GM23338 (cell line): ENCODE measurements at regions not wholly inside any gene's neighbourhood (a gene's known extent, or its start where the extent isn't known, plus 50 kb on each side); places are given as distances from the start of the nearest gene placed in this dataset.

Source experiments
- ATAC-seq: fragments of 200-7000 bp; cut with Tn5 transposase; 3 replicates; pipeline ENCODE4 v1.9.1; 2020
- DNase-seq: peaks from one replicate; pipeline ENCODE4 v3.0.0-alpha.2; 2015; ENCODE audit warnings: low spot score
- H2AFZ ChIP-seq: fragments of 200-600 bp; sonication (generic); 2 replicates; pipeline ENCODE4 v1.8.0; 2016; ENCODE audit warnings: antibody characterized with exemption, mild to moderate bottlenecking, moderate library complexity
- H3F3A ChIP-seq: fragments of 200-600 bp; sonication (generic); replicated peaks from 2 replicates; pipeline ENCODE4 v1.8.0; 2017; ENCODE audit warnings: antibody characterized with exemption, mixed run types, low read depth
- H3K27ac ChIP-seq: fragments of 200-600 bp; sonication (generic); 2 replicates; pipeline ENCODE4 v1.6.1; 2016; ENCODE audit warnings: low read depth
- H3K27me3 ChIP-seq: fragments of 200-600 bp; sonication (generic); 2 replicates; pipeline ENCODE4 v1.8.0; 2016; ENCODE audit warnings: mild to moderate bottlenecking, mixed run types, moderate library complexity; ENCODE audit not compliant: insufficient read depth
- H3K36me3 ChIP-seq: fragments of 200-600 bp; sonication (generic); 2 replicates; pipeline ENCODE4 v1.8.0; 2016; ENCODE audit warnings: mild to moderate bottlenecking; ENCODE audit not compliant: insufficient read depth
- H3K4me1 ChIP-seq: fragments of 200-600 bp; sonication (generic); 2 replicates; pipeline ENCODE4 v1.8.0; 2016; ENCODE audit warnings: mild to moderate bottlenecking, moderate library complexity; ENCODE audit not compliant: insufficient read depth
- H3K4me2 ChIP-seq: fragments of 200-600 bp; sonication (generic); 2 replicates; pipeline ENCODE4 v1.7.1; 2017; ENCODE audit warnings: mixed run types
- H3K4me3 ChIP-seq: fragments of 200-600 bp; sonication (generic); 2 replicates; pipeline ENCODE4 v1.6.1; 2016; ENCODE audit warnings: mixed run types
- H3K79me2 ChIP-seq: fragments of 200-600 bp; sonication (generic); replicated peaks from 2 replicates; pipeline ENCODE4 v1.8.0; 2017; ENCODE audit warnings: mild to moderate bottlenecking; ENCODE audit not compliant: insufficient read depth
- H3K9me2 ChIP-seq: fragments of 200-600 bp; sonication (generic); 2 replicates; pipeline ENCODE4 v1.8.0; 2017; ENCODE audit not compliant: insufficient read depth
- H4K20me1 ChIP-seq: fragments of 200-600 bp; sonication (generic); replicated peaks from 2 replicates; pipeline ENCODE4 v1.8.0; 2017; ENCODE audit warnings: mild to moderate bottlenecking; ENCODE audit not compliant: insufficient read depth
- H3K27ac Mint-ChIP-seq: 2 replicates; pipeline ENCODE4 v1.8.0; 2020; ENCODE audit warnings: inconsistent platforms, mild to moderate bottlenecking, moderate library complexity, mixed read lengths
- H3K27me3 Mint-ChIP-seq: 3 replicates; pipeline ENCODE4 v1.8.0; 2022; ENCODE audit warnings: low read depth, mild to moderate bottlenecking, moderate library complexity, mixed read lengths, inconsistent platforms; ENCODE audit not compliant: insufficient read depth, poor library complexity
- H3K36me3 Mint-ChIP-seq: 3 replicates; pipeline ENCODE4 v1.8.0; 2021; ENCODE audit warnings: low read depth, mild to moderate bottlenecking, inconsistent platforms, moderate library complexity, mixed read lengths
- H3K4me1 Mint-ChIP-seq: 3 replicates; pipeline ENCODE4 v1.8.0; 2020; ENCODE audit warnings: mild to moderate bottlenecking, inconsistent platforms, mixed read lengths
- H3K4me3 Mint-ChIP-seq: 3 replicates; pipeline ENCODE4 v1.8.0; 2021; ENCODE audit warnings: moderate library complexity, mild to moderate bottlenecking, inconsistent platforms, mixed read lengths
- H3K9me3 Mint-ChIP-seq: 3 replicates; pipeline ENCODE4 v1.8.0; 2020; ENCODE audit warnings: moderate library complexity, mild to moderate bottlenecking, inconsistent platforms, mixed read lengths
- CREB1 ChIP-seq: fragments of 250-450 bp; sonication (Bioruptor Pico); IDR thresholded peaks from 2 replicates; pipeline ENCODE4 v1.5.0; 2020; ENCODE audit warnings: low read depth, mild to moderate bottlenecking, moderate library complexity
- CTCF ChIP-seq, 2 experiments: fragments of 200-600 bp in 1 of 2; sonication (generic) in 1 of 2; conservative IDR thresholded peaks; 2 replicates each; pipeline versions ENCODE4 v1.5.1 to v1.6.1; 2016 to 2017; ENCODE audit warnings: antibody characterized with exemption in 2 of 2, low read depth in 2 of 2, mild to moderate bottlenecking in 2 of 2, moderate library complexity in 1 of 2
- EZH2 ChIP-seq: fragments of 200-600 bp; sonication (generic); IDR thresholded peaks from one replicate; pipeline ENCODE4 v1.8.0; 2017; ENCODE audit warnings: antibody characterized with exemption, mild to moderate bottlenecking, low read depth; ENCODE audit not compliant: unreplicated experiment
- EZH2phosphoT487 ChIP-seq: fragments of 200-600 bp; sonication (generic); IDR thresholded peaks from one replicate; pipeline ENCODE4 v1.8.1; 2018; ENCODE audit warnings: antibody characterized with exemption; ENCODE audit not compliant: unreplicated experiment
- JUNB ChIP-seq: IDR thresholded peaks from one replicate; pipeline ENCODE4 v1.6.1; 2016; ENCODE audit warnings: antibody characterized with exemption; ENCODE audit not compliant: unreplicated experiment
- POLR2AphosphoS5 ChIP-seq: IDR thresholded peaks from 2 replicates; pipeline ENCODE4 v1.6.1; 2016; ENCODE audit warnings: antibody characterized with exemption, low read depth
- REST ChIP-seq: IDR thresholded peaks from one replicate; pipeline ENCODE4 v1.6.1; 2018; ENCODE audit warnings: antibody characterized with exemption; ENCODE audit not compliant: unreplicated experiment
- ZNF114 ChIP-seq: fragments of 250-450 bp; sonication (Bioruptor Pico); IDR thresholded peaks from 2 replicates; pipeline ENCODE4 v1.5.0; 2020; ENCODE audit warnings: mild to moderate bottlenecking, moderate library complexity
- ZNF331 ChIP-seq: fragments of 250-450 bp; sonication (Bioruptor Pico); IDR thresholded peaks from 2 replicates; pipeline ENCODE4 v1.5.0; 2020; ENCODE audit warnings: low read depth, mild to moderate bottlenecking, moderate library complexity
- ZNF462 ChIP-seq: fragments of 250-450 bp; sonication (Bioruptor Pico); IDR thresholded peaks from 2 replicates; pipeline ENCODE4 v1.5.0; 2020; ENCODE audit warnings: mild to moderate bottlenecking, moderate library complexity

GRCh38 chr4:187433141-187433540 is 562.4 kb upstream of the ZFP42 start (continued):
- TF ChIP-seq ZNF462 (CRISPR knock-in tag): no peak
- no peak for TF ChIP-seq CREB1 (CRISPR knock-in tag)
- no peak for TF ChIP-seq POLR2AphosphoS5
- TF ChIP-seq REST: no peak
- no peak for TF ChIP-seq ZNF114 (CRISPR knock-in tag)
- no peak for TF ChIP-seq EZH2phosphoT487

- H3K27ac Mint-ChIP-seq: no peak overlapping the region
- no peaks in the 10 kb centered on the region for H3K4me1 Mint-ChIP-seq
- H3K4me1 ChIP-seq: no peaks in the 10 kb centered on the region
- H3K36me3 Mint-ChIP-seq: peaks cover 14% of the 10 kb centered on the region; the same call in 2 of the 3 replicates
- H3K9me2 ChIP-seq: no peaks in the 10 kb centered on the region
- no peak overlapping the region for H2AFZ ChIP-seq
- H3F3A ChIP-seq: no peaks in the 10 kb centered on the region
- H3K36me3 ChIP-seq: no peaks in the 10 kb centered on the region; the same call in 1 of the 2 replicates
- no peak for DNase-seq
- no peak for ATAC-seq
- H3K4me2 ChIP-seq: no peak overlapping the region
- no peak overlapping the region for H3K27ac ChIP-seq
- no peak overlapping the region for H3K4me3 ChIP-seq
- H3K27me3 Mint-ChIP-seq: no peaks in the 10 kb centered on the region
- H3K4me3 Mint-ChIP-seq: no peak overlapping the region
- H3K27me3 ChIP-seq: no peaks in the 10 kb centered on the region
- H3K9me3 Mint-ChIP-seq: peaks cover 11% of the 10 kb centered on the region
- no peaks in the 10 kb centered on the region for H3K79me2 ChIP-seq
- no peaks in the 10 kb centered on the region for H4K20me1 ChIP-seq
- no peak for TF ChIP-seq EZH2
- TF ChIP-seq ZNF114 (CRISPR knock-in tag): no peak
- TF ChIP-seq ZNF331: no peak
- TF ChIP-seq REST: no peak
- no peak for TF ChIP-seq CREB1 (CRISPR knock-in tag)
- no peak for TF ChIP-seq CTCF (conservative IDR thresholded peaks at IDR 0.05; ENCODE audit: low read depth in 2 of 2)
- TF ChIP-seq JUNB: no peak
Observed at GRCh38 chr4:187436251-187436650, 559.3 kb upstream of the ZFP42 start.
